ENCODE measurements at regions not wholly inside any gene's neighbourhood (a gene's known extent, or its start where the extent isn't known, plus 50 kb on each side); places are given as distances from the start of the nearest gene placed in this dataset.

DNA sequence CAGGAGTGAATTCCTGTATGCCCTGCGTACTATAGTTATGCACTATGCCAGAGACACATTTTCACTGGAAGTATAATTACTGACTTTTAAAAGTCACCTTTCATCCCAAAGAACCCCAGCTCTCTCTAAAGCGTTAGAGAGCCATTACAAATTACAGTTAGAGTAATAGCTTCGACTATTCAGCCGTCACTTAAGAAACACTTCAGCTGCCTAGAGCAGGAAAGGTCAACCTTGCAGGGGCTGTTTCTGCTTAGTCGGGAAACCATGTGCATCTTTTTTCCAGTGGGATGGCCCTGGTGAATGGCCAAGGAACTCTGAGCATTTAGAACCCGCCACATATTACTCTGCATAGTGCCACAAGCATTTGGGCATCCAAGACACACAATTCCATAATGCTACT lies 235.9 kb downstream of the ARRDC4 start:
- TF ChIP-seq CTCF (IDR thresholded peaks at IDR 0.05): no peak

GRCh38 chr15:98202256-98202655 lies 241.8 kb downstream of the ARRDC4 start:
- TF ChIP-seq CTCF (IDR thresholded peaks at IDR 0.05): no peak

DNA sequence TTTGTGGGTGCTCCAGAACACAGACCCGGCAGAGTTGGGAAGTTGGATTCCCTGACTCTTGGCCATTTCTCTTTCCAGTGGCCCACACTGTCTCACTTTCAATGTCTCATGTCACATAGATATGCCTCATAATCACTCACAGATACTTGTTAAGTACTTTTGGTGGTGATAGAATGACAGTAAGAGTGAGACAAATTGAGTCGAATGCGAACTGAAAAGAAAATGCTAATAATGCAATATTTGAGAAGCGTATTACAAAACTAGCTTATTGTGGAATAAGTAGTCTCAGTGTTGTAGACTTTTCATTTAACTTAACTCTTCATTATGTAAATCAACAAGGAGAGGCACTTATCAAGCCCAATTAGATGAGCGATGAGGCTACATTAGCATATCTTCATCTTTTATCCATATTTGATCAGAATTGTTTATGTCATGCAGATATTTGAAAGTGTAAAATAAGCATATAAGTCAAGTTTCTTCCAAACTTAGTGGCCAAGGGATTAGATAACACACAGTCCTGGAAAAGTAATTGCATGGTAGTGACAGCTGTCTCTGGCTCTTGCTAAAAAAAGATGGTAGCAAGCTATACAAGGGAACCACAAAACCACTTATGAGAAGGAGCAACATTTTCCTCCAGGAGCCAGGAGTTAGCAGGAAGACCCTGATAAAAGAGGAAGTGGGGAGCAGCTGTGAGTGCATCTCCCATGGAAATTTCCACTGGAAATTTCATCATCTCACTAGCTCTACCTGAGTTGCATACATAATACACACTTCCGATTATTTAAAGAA lies 243.6 kb downstream of the ARRDC4 start:
- no peak for TF ChIP-seq CTCF (IDR thresholded peaks at IDR 0.05)

- no peak for TF ChIP-seq CTCF (IDR thresholded peaks at IDR 0.05)
Observed at GRCh38 chr15:98207928-98208327, 247.4 kb downstream of the ARRDC4 start.

DNA sequence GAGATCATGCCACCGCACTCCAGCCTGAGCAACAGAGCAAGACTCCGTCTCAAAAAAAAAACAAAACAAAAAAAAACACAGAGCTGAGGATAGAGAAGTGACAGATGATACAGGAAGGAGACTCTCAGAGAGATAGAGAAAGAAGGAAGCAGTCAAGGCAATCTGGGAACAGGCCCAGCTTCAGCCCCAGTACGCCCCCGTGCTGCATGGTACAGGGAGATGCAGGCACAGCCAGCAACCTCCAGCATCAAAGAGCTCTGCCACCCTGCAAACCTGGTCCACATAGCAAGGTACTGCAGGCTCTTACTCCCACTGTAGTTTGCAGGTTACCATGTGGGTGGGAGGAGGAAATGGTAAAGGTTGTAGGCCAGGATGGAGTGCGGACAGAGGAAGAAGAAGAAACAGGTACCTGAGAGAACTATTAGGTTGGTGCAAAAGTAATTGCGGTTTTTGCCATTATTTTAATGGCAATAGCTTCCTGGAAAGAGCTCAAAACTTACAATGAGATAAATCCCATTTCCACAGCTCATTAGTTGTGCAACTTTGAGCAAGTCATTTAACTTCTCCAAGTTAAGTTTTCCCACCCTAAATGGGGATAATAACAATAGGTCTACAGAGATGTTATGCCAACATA lies 253.0 kb downstream of the ARRDC4 start:
- no peak for TF ChIP-seq CTCF (IDR thresholded peaks at IDR 0.05)

GRCh38 chr15:98216166-98216565 lies 255.7 kb downstream of the ARRDC4 start:
- TF ChIP-seq CTCF (IDR thresholded peaks at IDR 0.05): no peak

DNA sequence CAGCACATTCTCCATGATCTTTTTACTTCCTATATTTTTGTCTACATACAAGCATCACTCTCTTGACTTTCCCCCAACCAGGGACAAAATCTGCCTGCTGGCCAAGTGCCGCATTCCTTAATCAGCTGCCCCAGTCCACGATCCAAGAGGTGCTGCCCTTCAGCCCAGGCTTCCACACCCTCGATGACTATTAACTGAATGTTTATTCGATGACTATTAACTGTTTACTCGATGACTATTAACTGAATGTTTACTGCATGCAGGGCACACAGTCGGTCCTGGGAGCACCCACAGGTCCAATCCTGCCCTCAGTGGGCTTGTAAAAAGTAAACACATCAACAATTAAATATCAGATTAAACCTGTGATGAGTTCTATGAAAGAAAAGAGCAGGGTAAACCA lies 256.9 kb downstream of the ARRDC4 start:
- no peak for TF ChIP-seq CTCF (IDR thresholded peaks at IDR 0.05)
